Cardiac fibroblast (primary cell): ENCODE measurements at regions not wholly inside any gene's neighbourhood (a gene's known extent, or its start where the extent isn't known, plus 50 kb on each side); places are given as distances from the start of the nearest gene placed in this dataset.

Source experiments
- DNase-seq, 2 donors: peaks; one replicate each; pipeline versions ENCODE4 v3.0.0 to v3.0.0-alpha.2; 2010; ENCODE audit warnings: low read depth in 2 of 2
- H3K4me3 ChIP-seq, 2 donors: replicated peaks in 1 of 2; 1 replicate in 1 of 2; 2 replicates in 1 of 2; pipeline ENCODE4 v1.5.1; 2011; ENCODE audit warnings: low read depth in 2 of 2, low read length in 2 of 2, mild to moderate bottlenecking in 2 of 2, moderate library complexity in 1 of 2
- CTCF ChIP-seq: IDR thresholded peaks from one replicate; pipeline ENCODE4 v1.5.1; 2011; ENCODE audit warnings: low read depth, mild to moderate bottlenecking, low read length, inconsistent platforms

- peak in 1 of 2 donors; percentile 13 for DNase-seq
- H3K4me3 ChIP-seq, result no peak overlapping the region
- TF ChIP-seq CTCF, result no peak
These were observed 722.2 kb upstream of the EYS start for GRCh38 chr6:66429210-66429609.

- no peak overlapping the region for H3K4me3 ChIP-seq
- TF ChIP-seq CTCF, result no peak
- no peak for DNase-seq
These were observed 716.0 kb upstream of the EYS start for GRCh38 chr6:66423047-66423446.

- H3K4me3 ChIP-seq, result no peak overlapping the region
- DNase-seq, result peak in 1 of 2 donors; percentile 1
- no peak for TF ChIP-seq CTCF
These were observed 714.5 kb upstream of the EYS start for GRCh38 chr6:66421570-66421969.

GRCh38 chr6:66418906-66419305 is 711.9 kb upstream of the EYS start:
- no peak for DNase-seq
- no peak for TF ChIP-seq CTCF
- H3K4me3 ChIP-seq, result no peak overlapping the region

GRCh38 chr6:66403966-66404365 is 696.9 kb upstream of the EYS start:
- H3K4me3 ChIP-seq, result no peak overlapping the region
- DNase-seq, result no peak
- TF ChIP-seq CTCF, result no peak

GRCh38 chr6:66402873-66403272 is 695.8 kb upstream of the EYS start:
- TF ChIP-seq CTCF, result no peak
- H3K4me3 ChIP-seq, result no peak overlapping the region
- no peak for DNase-seq

GRCh38 chr6:66396549-66396948 is 689.5 kb upstream of the EYS start:
- no peak for DNase-seq
- no peak overlapping the region for H3K4me3 ChIP-seq
- TF ChIP-seq CTCF, result no peak
